ENCODE measurements at regions not wholly inside any gene's neighbourhood (a gene's known extent, or its start where the extent isn't known, plus 50 kb on each side); places are given as distances from the start of the nearest gene placed in this dataset.

- H3K9ac ChIP-seq (ENCODE audit: low read depth, low read length) = no peak overlapping the region
- TF ChIP-seq, protein P1, sequence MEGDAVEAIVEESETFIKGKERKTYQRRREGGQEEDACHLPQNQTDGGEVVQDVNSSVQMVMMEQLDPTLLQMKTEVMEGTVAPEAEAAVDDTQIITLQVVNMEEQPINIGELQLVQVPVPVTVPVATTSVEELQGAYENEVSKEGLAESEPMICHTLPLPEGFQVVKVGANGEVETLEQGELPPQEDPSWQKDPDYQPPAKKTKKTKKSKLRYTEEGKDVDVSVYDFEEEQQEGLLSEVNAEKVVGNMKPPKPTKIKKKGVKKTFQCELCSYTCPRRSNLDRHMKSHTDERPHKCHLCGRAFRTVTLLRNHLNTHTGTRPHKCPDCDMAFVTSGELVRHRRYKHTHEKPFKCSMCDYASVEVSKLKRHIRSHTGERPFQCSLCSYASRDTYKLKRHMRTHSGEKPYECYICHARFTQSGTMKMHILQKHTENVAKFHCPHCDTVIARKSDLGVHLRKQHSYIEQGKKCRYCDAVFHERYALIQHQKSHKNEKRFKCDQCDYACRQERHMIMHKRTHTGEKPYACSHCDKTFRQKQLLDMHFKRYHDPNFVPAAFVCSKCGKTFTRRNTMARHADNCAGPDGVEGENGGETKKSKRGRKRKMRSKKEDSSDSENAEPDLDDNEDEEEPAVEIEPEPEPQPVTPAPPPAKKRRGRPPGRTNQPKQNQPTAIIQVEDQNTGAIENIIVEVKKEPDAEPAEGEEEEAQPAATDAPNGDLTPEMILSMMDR (IDR thresholded peaks at IDR 0.05; ENCODE audit: borderline replicate concordance, extremely low read depth, low read length, poor library complexity, severe bottlenecking) = no peak
- no peak for TF ChIP-seq EZH2 (IDR thresholded peaks at IDR 0.05; ENCODE audit: borderline replicate concordance, low read depth, low read length, severe bottlenecking)
- no peaks in the 10 kb centered on the region for H3K9me3 ChIP-seq (ENCODE audit: insufficient read depth, low read length, severe bottlenecking)
- H3K4me1 ChIP-seq (ENCODE audit: insufficient read depth, low read length) = no peaks in the 10 kb centered on the region
- H3K27me3 ChIP-seq (ENCODE audit: insufficient read depth, low read length, poor library complexity) = no peaks in the 10 kb centered on the region
- ATAC-seq (ENCODE audit: insufficient read depth, low read depth) (no peak), DNase-seq (no peak)
- H2AFZ ChIP-seq (ENCODE audit: low read depth, low read length) = no peak overlapping the region
- H3K27ac ChIP-seq (ENCODE audit: low read length) = no peak overlapping the region
- no peak overlapping the region for H3K4me3 ChIP-seq (ENCODE audit: low read depth in 1 of 2, low read length in 2 of 2)
- no peaks in the 10 kb centered on the region for H4K20me1 ChIP-seq (ENCODE audit: insufficient read depth, low read length)
- H3K4me2 ChIP-seq (ENCODE audit: insufficient read depth, low read length) = no peak overlapping the region
- no peaks in the 10 kb centered on the region for H3K36me3 ChIP-seq (ENCODE audit: insufficient read depth, low read length)
- no peaks in the 10 kb centered on the region for H3K79me2 ChIP-seq (ENCODE audit: insufficient read depth, low read length)
Observed at GRCh38 chr16:9479008-9479407, 387.6 kb downstream of the HAPSTR1 start.

DNA sequence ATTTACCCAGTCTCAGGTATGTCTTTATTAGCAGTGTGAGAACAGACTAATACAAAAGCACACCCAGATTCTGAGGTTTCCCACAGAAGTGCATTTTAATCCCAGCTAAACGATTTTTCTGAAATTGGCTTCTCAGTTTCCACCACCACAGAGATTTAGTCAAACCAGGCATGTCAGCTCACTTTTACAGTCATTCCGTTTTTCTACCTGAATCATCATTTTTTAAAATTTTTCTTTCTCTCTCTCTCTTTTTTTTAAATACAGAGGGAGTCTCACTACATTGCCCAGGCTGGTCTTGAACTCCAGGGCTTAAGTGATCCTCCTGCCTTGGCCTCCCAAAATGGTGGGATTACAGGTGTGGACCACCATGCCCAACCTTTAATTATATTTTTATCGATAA lies 389.1 kb downstream of the HAPSTR1 start:
- no peak overlapping the region for H3K9ac ChIP-seq (ENCODE audit: low read depth, low read length)
- H3K27ac ChIP-seq (ENCODE audit: low read length) = no peak overlapping the region
- no peaks in the 10 kb centered on the region for H3K36me3 ChIP-seq (ENCODE audit: insufficient read depth, low read length)
- no peaks in the 10 kb centered on the region for H4K20me1 ChIP-seq (ENCODE audit: insufficient read depth, low read length)
- H3K79me2 ChIP-seq (ENCODE audit: insufficient read depth, low read length) = no peaks in the 10 kb centered on the region
- H3K9me3 ChIP-seq (ENCODE audit: insufficient read depth, low read length, severe bottlenecking) = no peaks in the 10 kb centered on the region
- H3K4me2 ChIP-seq (ENCODE audit: insufficient read depth, low read length) = no peak overlapping the region
- no peak overlapping the region for H2AFZ ChIP-seq (ENCODE audit: low read depth, low read length)
- H3K27me3 ChIP-seq (ENCODE audit: insufficient read depth, low read length, poor library complexity) = no peaks in the 10 kb centered on the region
- no peak for ATAC-seq (ENCODE audit: insufficient read depth, low read depth)
- no peak for DNase-seq
- no peaks in the 10 kb centered on the region for H3K4me1 ChIP-seq (ENCODE audit: insufficient read depth, low read length)
- H3K4me3 ChIP-seq (ENCODE audit: low read depth in 1 of 2, low read length in 2 of 2) = no peak overlapping the region
- TF ChIP-seq EZH2 (IDR thresholded peaks at IDR 0.05; ENCODE audit: borderline replicate concordance, low read depth, low read length, severe bottlenecking) = no peak
- TF ChIP-seq, protein P1 (IDR thresholded peaks at IDR 0.05; ENCODE audit: borderline replicate concordance, extremely low read depth, low read length, poor library complexity, severe bottlenecking) = no peak

DNA sequence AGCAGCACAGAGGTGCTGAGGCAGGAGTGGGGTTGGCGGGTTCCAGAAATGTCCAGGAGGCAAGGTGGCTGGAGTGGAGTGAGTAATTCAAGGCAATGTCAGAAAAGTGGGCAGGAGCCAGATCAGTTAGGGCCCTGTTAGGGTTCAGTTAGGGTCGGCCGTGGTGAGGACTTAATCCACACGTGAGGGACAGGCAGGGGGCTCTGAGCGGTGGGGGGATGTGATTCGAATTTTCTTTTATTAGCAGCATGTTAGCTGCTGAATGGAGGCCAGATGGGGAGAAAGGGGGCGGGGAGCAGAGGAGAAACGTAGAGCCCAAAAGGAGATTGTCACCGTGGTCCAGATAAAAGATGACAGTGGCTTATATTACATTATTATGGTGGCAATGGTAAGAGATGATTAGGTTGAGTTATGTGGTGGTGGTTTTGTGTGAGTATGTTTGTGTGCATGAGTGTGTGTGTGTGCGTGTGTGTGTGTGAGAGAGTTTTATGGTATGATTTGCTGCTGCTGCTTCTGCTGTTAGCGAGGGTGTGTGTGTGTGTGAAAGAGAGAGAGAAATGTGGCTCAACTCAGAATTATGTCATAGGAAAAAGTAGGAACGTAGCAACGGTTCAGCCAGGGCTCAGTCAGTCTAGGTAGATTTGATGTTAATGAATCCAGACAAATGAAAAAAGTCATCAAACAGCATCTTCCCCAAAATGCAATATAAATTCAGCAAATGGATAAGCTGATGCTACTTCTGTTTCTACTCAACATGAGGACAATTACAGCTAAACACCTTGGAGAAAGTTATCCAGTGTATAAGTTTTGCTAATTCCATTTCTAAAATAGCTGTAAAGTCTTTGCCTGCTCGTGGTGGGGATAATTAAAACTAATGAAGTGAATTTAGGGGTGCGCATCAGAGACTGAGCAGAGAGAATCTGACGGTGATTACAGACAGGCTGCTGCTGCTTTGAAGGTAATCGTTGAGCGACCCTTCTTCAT lies 390.6 kb downstream of the HAPSTR1 start:
- no peak for DNase-seq
- Histone ChIP-seq H3K27me3 (ENCODE audit: insufficient read depth, low read length, poor library complexity) (no peaks in the 10 kb centered on the region), H3K79me2 (ENCODE audit: insufficient read depth, low read length) (no peaks in the 10 kb centered on the region), H3K9ac (ENCODE audit: low read depth, low read length) (no peak overlapping the region), H3K36me3 (ENCODE audit: insufficient read depth, low read length) (no peaks in the 10 kb centered on the region), H3K4me1 (ENCODE audit: insufficient read depth, low read length) (no peaks in the 10 kb centered on the region), H2AFZ (ENCODE audit: low read depth, low read length) (no peak overlapping the region), H4K20me1 (ENCODE audit: insufficient read depth, low read length) (no peaks in the 10 kb centered on the region), H3K9me3 (ENCODE audit: insufficient read depth, low read length, severe bottlenecking) (no peaks in the 10 kb centered on the region), H3K27ac (ENCODE audit: low read length) (no peak overlapping the region), H3K4me3 (ENCODE audit: low read depth in 1 of 2, low read length in 2 of 2) (no peak overlapping the region), H3K4me2 (ENCODE audit: insufficient read depth, low read length) (no peak overlapping the region)
- ATAC-seq (ENCODE audit: insufficient read depth, low read depth) = no peak
- TF ChIP-seq EZH2 (IDR thresholded peaks at IDR 0.05; ENCODE audit: borderline replicate concordance, low read depth, low read length, severe bottlenecking) = no peak
- TF ChIP-seq, protein P1 (IDR thresholded peaks at IDR 0.05; ENCODE audit: borderline replicate concordance, extremely low read depth, low read length, poor library complexity, severe bottlenecking) = no peak

All from DND-41 (cell line).